ENCODE measurements at regions not wholly inside any gene's neighbourhood (a gene's known extent, or its start where the extent isn't known, plus 50 kb on each side); places are given as distances from the start of the nearest gene placed in this dataset.

GRCh38 chr5:2181557-2181956 is 298.8 kb upstream of the IRX4 start:
- no peak for DNase-seq (ENCODE audit: low read depth in 2 of 3, low spot score in 2 of 3)

GRCh38 chr5:2181149-2181548 is 298.4 kb upstream of the IRX4 start:
- no peak for DNase-seq (ENCODE audit: low read depth in 2 of 3, low spot score in 2 of 3)

- DNase-seq (ENCODE audit: low read depth in 2 of 3, low spot score in 2 of 3) = no peak
Measured at GRCh38 chr5:2180456-2180855, 297.7 kb upstream of the IRX4 start.

GRCh38 chr5:2179861-2180260 is 297.1 kb upstream of the IRX4 start:
- DNase-seq (ENCODE audit: low read depth in 2 of 3, low spot score in 2 of 3) = no peak

GRCh38 chr5:2178528-2178927 is 295.8 kb upstream of the IRX4 start:
- no peak for DNase-seq (ENCODE audit: low read depth in 2 of 3, low spot score in 2 of 3)

GRCh38 chr5:2178071-2178477 is 295.3 kb upstream of the IRX4 start:
- DNase-seq (ENCODE audit: low read depth in 2 of 3, low spot score in 2 of 3) = no peak

- no peak for DNase-seq (ENCODE audit: low read depth in 2 of 3, low spot score in 2 of 3)
Measured at GRCh38 chr5:2177244-2177643, 294.5 kb upstream of the IRX4 start.

GRCh38 chr5:2176581-2176980 is 293.9 kb upstream of the IRX4 start:
- no peak for DNase-seq (ENCODE audit: low read depth in 2 of 3, low spot score in 2 of 3)

- DNase-seq (ENCODE audit: low read depth in 2 of 3, low spot score in 2 of 3) = no peak
Measured at GRCh38 chr5:2175842-2176404, 293.2 kb upstream of the IRX4 start.

- DNase-seq (ENCODE audit: low read depth in 2 of 3, low spot score in 2 of 3) = no peak
Measured at GRCh38 chr5:2175041-2175440, 292.3 kb upstream of the IRX4 start.

GRCh38 chr5:2174538-2174937 is 291.8 kb upstream of the IRX4 start:
- DNase-seq (ENCODE audit: low read depth in 2 of 3, low spot score in 2 of 3) = no peak

- DNase-seq (ENCODE audit: low read depth in 2 of 3, low spot score in 2 of 3) = no peak
Measured at GRCh38 chr5:2173151-2173834, 290.6 kb upstream of the IRX4 start.

GRCh38 chr5:2172471-2172870 is 289.7 kb upstream of the IRX4 start:
- no peak for DNase-seq (ENCODE audit: low read depth in 2 of 3, low spot score in 2 of 3)

- no peak for DNase-seq (ENCODE audit: low read depth in 2 of 3, low spot score in 2 of 3)
Measured at GRCh38 chr5:2170761-2171160, 288.0 kb upstream of the IRX4 start.

GRCh38 chr5:2169850-2170760 is 287.4 kb upstream of the IRX4 start:
- DNase-seq (ENCODE audit: low read depth in 2 of 3, low spot score in 2 of 3) = no peak

GRCh38 chr5:2169430-2169808 is 286.7 kb upstream of the IRX4 start:
- no peak for DNase-seq (ENCODE audit: low read depth in 2 of 3, low spot score in 2 of 3)

- DNase-seq (ENCODE audit: low read depth in 2 of 3, low spot score in 2 of 3) = no peak
Measured at GRCh38 chr5:2168601-2169429, 286.1 kb upstream of the IRX4 start.

- no peak for DNase-seq (ENCODE audit: low read depth in 2 of 3, low spot score in 2 of 3)
Measured at GRCh38 chr5:2167671-2168070, 284.9 kb upstream of the IRX4 start.

GRCh38 chr5:2166979-2167377 is 284.3 kb upstream of the IRX4 start:
- DNase-seq (ENCODE audit: low read depth in 2 of 3, low spot score in 2 of 3) = no peak

GRCh38 chr5:2166306-2166978 is 283.7 kb upstream of the IRX4 start:
- no peak for DNase-seq (ENCODE audit: low read depth in 2 of 3, low spot score in 2 of 3)
